ENCODE measurements at regions not wholly inside any gene's neighbourhood (a gene's known extent, or its start where the extent isn't known, plus 50 kb on each side); places are given as distances from the start of the nearest gene placed in this dataset.

DNA sequence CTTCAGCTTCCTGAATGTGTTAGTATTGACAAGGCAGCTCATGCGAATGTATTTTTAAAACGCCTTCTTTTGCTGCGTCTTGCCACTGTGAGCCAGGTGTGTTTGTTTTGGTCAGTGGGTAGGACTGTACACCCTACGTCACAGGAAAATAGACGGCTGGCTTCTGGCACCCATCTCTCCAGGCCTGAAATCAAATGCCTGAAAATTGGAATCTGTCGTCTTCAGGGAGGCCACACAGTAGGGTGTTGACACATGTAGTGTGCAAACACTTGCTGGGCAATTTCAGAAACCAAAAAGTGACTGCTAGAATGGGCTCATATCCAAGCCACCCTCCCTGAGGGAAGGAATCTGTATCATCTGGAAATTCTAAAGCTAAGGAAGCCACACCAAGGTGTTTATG lies 209.3 kb downstream of the TTC8 start:
- TF ChIP-seq POLR2A (IDR thresholded peaks at IDR 0.05), result no peak
- TF ChIP-seq, protein P1, sequence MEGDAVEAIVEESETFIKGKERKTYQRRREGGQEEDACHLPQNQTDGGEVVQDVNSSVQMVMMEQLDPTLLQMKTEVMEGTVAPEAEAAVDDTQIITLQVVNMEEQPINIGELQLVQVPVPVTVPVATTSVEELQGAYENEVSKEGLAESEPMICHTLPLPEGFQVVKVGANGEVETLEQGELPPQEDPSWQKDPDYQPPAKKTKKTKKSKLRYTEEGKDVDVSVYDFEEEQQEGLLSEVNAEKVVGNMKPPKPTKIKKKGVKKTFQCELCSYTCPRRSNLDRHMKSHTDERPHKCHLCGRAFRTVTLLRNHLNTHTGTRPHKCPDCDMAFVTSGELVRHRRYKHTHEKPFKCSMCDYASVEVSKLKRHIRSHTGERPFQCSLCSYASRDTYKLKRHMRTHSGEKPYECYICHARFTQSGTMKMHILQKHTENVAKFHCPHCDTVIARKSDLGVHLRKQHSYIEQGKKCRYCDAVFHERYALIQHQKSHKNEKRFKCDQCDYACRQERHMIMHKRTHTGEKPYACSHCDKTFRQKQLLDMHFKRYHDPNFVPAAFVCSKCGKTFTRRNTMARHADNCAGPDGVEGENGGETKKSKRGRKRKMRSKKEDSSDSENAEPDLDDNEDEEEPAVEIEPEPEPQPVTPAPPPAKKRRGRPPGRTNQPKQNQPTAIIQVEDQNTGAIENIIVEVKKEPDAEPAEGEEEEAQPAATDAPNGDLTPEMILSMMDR (IDR thresholded peaks at IDR 0.05), result no peak

All from body of pancreas (tissue), 4 donors.